Psoas muscle (tissue), 7 donors: ENCODE measurements at regions not wholly inside any gene's neighbourhood (a gene's known extent, or its start where the extent isn't known, plus 50 kb on each side); places are given as distances from the start of the nearest gene placed in this dataset.
"Not testable (repeated sequence)": the region's sequence is repeated elsewhere in the genome, so short reads cannot be mapped to it uniquely, and the experiment has no call there.

ENCODE experiments used
- ATAC-seq, 4 donors: fragments of 200-7000 bp; cut with Tn5 transposase; one replicate each; pipeline ENCODE4 v1.9.1; 2020; ENCODE audit warnings: moderate library complexity in 3 of 4, mild to moderate bottlenecking in 2 of 4
- DNase-seq, 2 donors: peaks; one replicate each; pipeline ENCODE4 v3.0.0-alpha.2; 2020
- H3K27ac ChIP-seq: fragments of 200-600 bp; one replicate; pipeline ENCODE4 v1.8.0; 2022
- H3K27me3 ChIP-seq, 3 donors: fragments of 200-600 bp in 1 of 3; one replicate each; pipeline versions ENCODE4 v1.6.1 to v1.8.0; 2013 to 2022; ENCODE audit warnings: low read length in 2 of 3, mild to moderate bottlenecking in 2 of 3, moderate library complexity in 1 of 3; ENCODE audit not compliant: insufficient read depth in 3 of 3
- H3K36me3 ChIP-seq, 2 donors: fragments of 200-600 bp in 1 of 2; one replicate each; pipeline versions ENCODE4 v1.6.1 to v1.8.0; 2013 to 2022; ENCODE audit warnings: low read depth in 1 of 2, mild to moderate bottlenecking in 1 of 2, moderate library complexity in 1 of 2; ENCODE audit not compliant: insufficient read depth in 1 of 2
- H3K4me1 ChIP-seq: fragments of 200-600 bp; one replicate; pipeline ENCODE4 v1.8.0; 2022
- H3K4me3 ChIP-seq: fragments of 200-600 bp; one replicate; pipeline ENCODE4 v1.8.0; 2022; ENCODE audit warnings: mild to moderate bottlenecking
- H3K9me3 ChIP-seq: fragments of 200-600 bp; one replicate; pipeline ENCODE4 v1.8.0; 2022
- CTCF ChIP-seq: fragments of 200-600 bp; IDR thresholded peaks from one replicate; pipeline ENCODE4 v1.8.0; 2022; ENCODE audit warnings: antibody characterized with exemption
- WGBS, 3 donors: extraction: QIAGEN DNeasy Blood & Tissue Kit; methylation state at CpG; one replicate each; pipeline versions ENCODE4 v1.1.6 to v1.1.7; 2013; 5-methylcytosine and 5-hydroxymethylcytosine counted together
- intact Hi-C, 2 donors: fragments of 100-400 bp; cut with DNase I; formaldehyde crosslinking; loops; one replicate each; pipeline versions ENCODE4 v1.11.0 to v1.14.2; 2022
- donor health status: healthy with polysubstance abuse.
- donor health status: DM: no; HTN: no; CAD: no; lungs with moderate emphysema.
- donor health status: Bipolar disorder and iron deficiency.
- donor health status: healthy.
- donor health status: DM: yes; HTN: yes; CAD: no.
- donor health status: DM: no; HTN: no; CAD: no.
- donor health status: DM: yes; HTN: yes; CAD: no.

DNA sequence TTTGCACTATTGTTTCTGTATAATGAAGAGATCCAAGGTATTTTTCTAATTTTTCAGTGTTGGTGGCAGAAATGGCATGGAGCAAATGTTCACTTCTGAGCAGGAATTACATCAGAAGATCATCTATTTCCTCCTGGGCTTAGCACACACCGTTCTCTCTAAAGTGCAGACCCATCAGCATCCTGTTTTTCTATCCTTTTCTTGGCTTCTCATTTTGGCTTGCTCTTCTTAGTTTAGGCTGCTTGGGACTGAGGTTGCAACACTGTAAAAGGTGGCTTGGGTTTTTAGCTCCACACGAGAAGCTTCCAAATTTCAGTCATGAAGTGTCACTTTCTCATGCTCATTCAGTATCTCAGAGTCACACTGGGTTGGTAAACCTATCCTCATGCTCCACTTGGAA lies 79.9 kb upstream of the SMIM30 start:
- Histone ChIP-seq H3K27me3 (no peaks in the 10 kb centered on the region), H3K27ac (no peak overlapping the region), H3K4me3 (no peak overlapping the region), H3K36me3 (no peaks in the 10 kb centered on the region), H3K4me1 (peaks cover 4% of the 10 kb centered on the region), H3K9me3 (no peaks in the 10 kb centered on the region)
- 10 to 19% (median 10%) methylated on average over 2 of the region's 2 CpGs for WGBS, 3 donors
- intact Hi-C loops, result no loop called here
- TF ChIP-seq CTCF, result no peak
- ATAC-seq, result no peak
- DNase-seq, result no peak

GRCh38 chr7:113197274-113197673 lies 78.9 kb upstream of the SMIM30 start:
- H3K36me3 ChIP-seq, result no peaks in the 10 kb centered on the region
- 36 to 55% (median 45%) methylated on average over 1 of the region's 1 CpG for WGBS, 3 donors
- no peak for TF ChIP-seq CTCF

GRCh38 chr7:113188396-113188795 lies 70.0 kb upstream of the SMIM30 start:
- Histone ChIP-seq H3K4me1 (no peaks in the 10 kb centered on the region), H3K36me3 (no peaks in the 10 kb centered on the region), H3K4me3 (no peak overlapping the region), H3K27ac (no peak overlapping the region), H3K27me3 (no peaks in the 10 kb centered on the region), H3K9me3 (no peaks in the 10 kb centered on the region)
- 33 to 44% (median 37%) methylated on average over 4 of the region's 4 CpGs for WGBS, 3 donors
- intact Hi-C loops, result no loop called here
- DNase-seq (no peak), ATAC-seq (no peak)
- TF ChIP-seq CTCF, result no peak

More at GRCh38 chr7:113197274-113197673, 78.9 kb upstream of the SMIM30 start:
- ATAC-seq (no peak), DNase-seq (no peak)
- no peaks in the 10 kb centered on the region for H3K27me3 ChIP-seq
- no peaks in the 10 kb centered on the region for H3K4me1 ChIP-seq
- H3K9me3 ChIP-seq, result no peaks in the 10 kb centered on the region
- no peak overlapping the region for H3K27ac ChIP-seq
- no peak overlapping the region for H3K4me3 ChIP-seq
- intact Hi-C loops, result no loop called here

DNA sequence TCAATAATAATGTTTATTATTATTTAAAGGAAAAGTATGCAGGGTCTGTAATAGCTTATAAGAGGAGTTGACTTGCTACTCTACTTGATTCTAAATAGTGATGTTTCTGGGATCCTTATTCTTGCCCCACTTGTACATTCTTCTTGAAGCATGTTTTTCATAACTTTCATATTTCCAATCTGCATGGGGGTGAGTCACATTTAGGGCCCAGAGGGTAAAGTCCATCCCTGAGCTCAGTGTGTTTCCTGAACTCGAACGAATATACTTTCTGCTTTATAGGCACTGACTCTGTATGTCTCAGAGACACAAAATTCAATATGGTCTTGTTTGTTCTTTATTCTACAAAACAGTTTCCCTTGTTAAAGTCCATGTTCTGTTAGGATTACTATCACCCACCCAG lies 61.0 kb upstream of the SMIM30 start:
- no peak for TF ChIP-seq CTCF
- 77 to 84% (median 80%) methylated on average over 2 of the region's 2 CpGs for WGBS, 3 donors
- intact Hi-C loops, result no loop called here
- DNase-seq (no peak), ATAC-seq (no peak)
- Histone ChIP-seq H3K36me3 (no peaks in the 10 kb centered on the region), H3K4me3 (no peak overlapping the region), H3K9me3 (no peaks in the 10 kb centered on the region), H3K4me1 (no peaks in the 10 kb centered on the region), H3K27me3 (no peaks in the 10 kb centered on the region), H3K27ac (no peak overlapping the region)

- Histone ChIP-seq H3K9me3 (no peaks in the 10 kb centered on the region), H3K27me3 (no peaks in the 10 kb centered on the region), H3K4me3 (no peak overlapping the region), H3K27ac (no peak overlapping the region), H3K36me3 (no peaks in the 10 kb centered on the region), H3K4me1 (no peaks in the 10 kb centered on the region)
- DNase-seq, result no peak
- TF ChIP-seq CTCF, result no peak
- intact Hi-C loops, result no loop called here
- no peak for ATAC-seq
- 88 to 94% (median 93%) methylated on average over 3 of the region's 3 CpGs for WGBS, 3 donors
Measured at GRCh38 chr7:113176836-113177235, 58.5 kb upstream of the SMIM30 start.

DNA sequence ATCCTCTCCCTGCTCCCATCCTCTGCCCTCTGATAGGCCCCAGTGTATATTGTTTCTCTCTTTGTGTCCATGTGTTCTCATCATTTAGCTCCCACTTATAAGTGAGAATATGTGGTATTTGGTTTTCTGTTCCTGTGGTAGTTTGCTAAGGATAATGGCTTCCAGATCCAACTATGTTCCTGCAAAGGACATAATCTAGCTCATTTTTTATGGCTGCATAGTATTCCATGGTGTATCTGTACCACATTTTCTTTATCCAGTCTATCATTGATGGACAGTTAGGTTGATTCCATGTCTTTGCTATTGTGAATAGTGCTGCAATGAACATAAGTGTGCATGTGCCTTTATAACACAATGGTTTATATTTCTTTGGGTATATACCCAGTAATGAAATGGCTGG lies 57.8 kb upstream of the SMIM30 start:
- H3K4me1 ChIP-seq, H3K27ac ChIP-seq, H3K9me3 ChIP-seq, H3K36me3 ChIP-seq, intact Hi-C loops, H3K27me3 ChIP-seq, ATAC-seq, DNase-seq, H3K4me3 ChIP-seq: not testable (repeated sequence)
